ENCODE measurements at regions not wholly inside any gene's neighbourhood (a gene's known extent, or its start where the extent isn't known, plus 50 kb on each side); places are given as distances from the start of the nearest gene placed in this dataset.

GRCh38 chr2:147110962-147111361 lies 733.9 kb upstream of the ACVR2A start:
- 77 to 89% methylated on average over 4 of the region's 4 CpGs for WGBS, 2 donors
- H3K4me3 ChIP-seq (replicated peaks in 1 of 3): no peak overlapping the region
- no peak for DNase-seq
- H3K4me1 ChIP-seq: no peaks in the 10 kb centered on the region
- H3K27ac ChIP-seq: no peak overlapping the region
- TF ChIP-seq POLR2A (IDR thresholded peaks at IDR 0.05): no peak
- TF ChIP-seq CTCF (IDR thresholded peaks at IDR 0.05): no peak
- H3K27me3 ChIP-seq: no peaks in the 10 kb centered on the region
- H3K9me3 ChIP-seq: no peaks in the 10 kb centered on the region
- no peaks in the 10 kb centered on the region for H3K36me3 ChIP-seq
- intact Hi-C loops (cut with DNase I): no loop called here

GRCh38 chr2:147110317-147110716 lies 734.5 kb upstream of the ACVR2A start:
- Histone ChIP-seq H3K4me1 (no peaks in the 10 kb centered on the region), H3K4me3 (replicated peaks in 1 of 3) (no peak overlapping the region), H3K9me3 (no peaks in the 10 kb centered on the region), H3K27me3 (no peaks in the 10 kb centered on the region), H3K36me3 (no peaks in the 10 kb centered on the region), H3K27ac (no peak overlapping the region)
- WGBS, 2 donors: 26 to 31% methylated on average over 4 of the region's 4 CpGs
- DNase-seq: no peak
- intact Hi-C loops (cut with DNase I): no loop called here
- TF ChIP-seq POLR2A (IDR thresholded peaks at IDR 0.05): no peak
- TF ChIP-seq CTCF (IDR thresholded peaks at IDR 0.05): no peak

- intact Hi-C loops (cut with DNase I): no loop called here
- Histone ChIP-seq H3K27ac (no peak overlapping the region), H3K36me3 (no peaks in the 10 kb centered on the region), H3K9me3 (no peaks in the 10 kb centered on the region), H3K4me1 (no peaks in the 10 kb centered on the region), H3K27me3 (no peaks in the 10 kb centered on the region), H3K4me3 (replicated peaks in 1 of 3) (no peak overlapping the region)
- WGBS, 2 donors: 64 to 76% methylated on average over 2 of the region's 2 CpGs
- no peak for DNase-seq
- TF ChIP-seq CTCF (IDR thresholded peaks at IDR 0.05): no peak
- no peak for TF ChIP-seq POLR2A (IDR thresholded peaks at IDR 0.05)
These were observed 735.5 kb upstream of the ACVR2A start for GRCh38 chr2:147109291-147109690.

GRCh38 chr2:147108548-147108947 lies 736.3 kb upstream of the ACVR2A start:
- WGBS, 2 donors: 76 to 85% methylated on average over 2 of the region's 2 CpGs

More at GRCh38 chr2:147108548-147108947, 736.3 kb upstream of the ACVR2A start:
- Histone ChIP-seq H3K27me3 (no peaks in the 10 kb centered on the region), H3K36me3 (no peaks in the 10 kb centered on the region), H3K9me3 (no peaks in the 10 kb centered on the region), H3K4me1 (no peaks in the 10 kb centered on the region), H3K4me3 (replicated peaks in 1 of 3) (no peak overlapping the region), H3K27ac (no peak overlapping the region)
- TF ChIP-seq POLR2A (IDR thresholded peaks at IDR 0.05) (no peak), CTCF (IDR thresholded peaks at IDR 0.05) (no peak)
- intact Hi-C loops (cut with DNase I): no loop called here
- DNase-seq: no peak
